B cell (primary cell): ENCODE measurements at regions not wholly inside any gene's neighbourhood (a gene's known extent, or its start where the extent isn't known, plus 50 kb on each side); places are given as distances from the start of the nearest gene placed in this dataset.

Source experiments
- EZH2 ChIP-seq: IDR thresholded peaks from 2 replicates; pipeline ENCODE4 v1.6.1; 2012; ENCODE audit warnings: borderline replicate concordance, low read depth, mild to moderate bottlenecking, moderate library complexity, low read length; ENCODE audit not compliant: insufficient read depth, poor library complexity, severe bottlenecking
- TF ChIP-seq, protein P1 (sequence below): fragments of 200-600 bp; IDR thresholded peaks from one replicate; pipeline ENCODE4 v1.8.0; 2022; ENCODE audit warnings: antibody characterized with exemption, mild to moderate bottlenecking

DNA sequence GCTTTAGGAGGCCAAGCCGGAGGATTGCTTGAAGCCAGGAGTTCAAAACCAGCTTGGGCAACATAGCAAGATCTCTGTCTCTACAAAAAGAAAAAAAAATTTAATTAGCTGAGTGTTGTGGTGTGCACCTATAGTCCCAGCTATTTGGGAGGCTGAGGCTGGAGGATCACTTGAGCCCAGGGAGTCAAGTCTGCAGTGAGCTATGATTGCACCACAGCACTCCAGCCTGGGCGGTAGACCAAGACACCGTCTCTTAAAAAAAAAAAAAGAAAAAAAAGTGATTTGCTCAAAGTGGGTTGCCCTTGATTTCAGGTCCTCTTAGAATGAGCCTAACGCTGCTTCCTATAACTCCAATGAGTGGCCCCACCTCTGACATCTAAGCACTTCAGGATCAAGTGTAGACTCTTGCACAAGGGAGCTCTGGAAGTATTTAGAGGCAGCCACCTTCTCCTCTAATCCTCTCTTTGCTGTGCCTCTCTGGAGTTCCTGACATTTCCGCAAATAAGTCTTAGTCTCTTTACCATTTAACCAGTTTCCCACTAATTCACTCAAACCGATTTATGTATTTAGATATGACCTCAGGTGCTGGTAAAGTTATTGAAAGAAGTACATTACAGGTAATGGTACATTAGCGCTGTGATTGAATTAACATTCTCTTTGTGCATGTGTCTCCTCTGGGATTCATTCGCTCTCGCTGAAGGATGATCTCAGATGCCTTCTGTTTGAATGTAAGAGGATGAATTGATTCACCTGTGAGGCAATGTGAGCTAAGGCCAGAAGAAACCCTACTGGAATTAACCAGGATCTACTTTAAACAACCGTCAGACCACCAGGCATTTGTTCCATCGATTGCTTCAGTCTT is 60.8 kb upstream of the CELF2 start:
- TF ChIP-seq, protein P1, sequence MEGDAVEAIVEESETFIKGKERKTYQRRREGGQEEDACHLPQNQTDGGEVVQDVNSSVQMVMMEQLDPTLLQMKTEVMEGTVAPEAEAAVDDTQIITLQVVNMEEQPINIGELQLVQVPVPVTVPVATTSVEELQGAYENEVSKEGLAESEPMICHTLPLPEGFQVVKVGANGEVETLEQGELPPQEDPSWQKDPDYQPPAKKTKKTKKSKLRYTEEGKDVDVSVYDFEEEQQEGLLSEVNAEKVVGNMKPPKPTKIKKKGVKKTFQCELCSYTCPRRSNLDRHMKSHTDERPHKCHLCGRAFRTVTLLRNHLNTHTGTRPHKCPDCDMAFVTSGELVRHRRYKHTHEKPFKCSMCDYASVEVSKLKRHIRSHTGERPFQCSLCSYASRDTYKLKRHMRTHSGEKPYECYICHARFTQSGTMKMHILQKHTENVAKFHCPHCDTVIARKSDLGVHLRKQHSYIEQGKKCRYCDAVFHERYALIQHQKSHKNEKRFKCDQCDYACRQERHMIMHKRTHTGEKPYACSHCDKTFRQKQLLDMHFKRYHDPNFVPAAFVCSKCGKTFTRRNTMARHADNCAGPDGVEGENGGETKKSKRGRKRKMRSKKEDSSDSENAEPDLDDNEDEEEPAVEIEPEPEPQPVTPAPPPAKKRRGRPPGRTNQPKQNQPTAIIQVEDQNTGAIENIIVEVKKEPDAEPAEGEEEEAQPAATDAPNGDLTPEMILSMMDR: no peak
- no peak for TF ChIP-seq EZH2
